ENCODE measurements at regions not wholly inside any gene's neighbourhood (a gene's known extent, or its start where the extent isn't known, plus 50 kb on each side); places are given as distances from the start of the nearest gene placed in this dataset.

DNA sequence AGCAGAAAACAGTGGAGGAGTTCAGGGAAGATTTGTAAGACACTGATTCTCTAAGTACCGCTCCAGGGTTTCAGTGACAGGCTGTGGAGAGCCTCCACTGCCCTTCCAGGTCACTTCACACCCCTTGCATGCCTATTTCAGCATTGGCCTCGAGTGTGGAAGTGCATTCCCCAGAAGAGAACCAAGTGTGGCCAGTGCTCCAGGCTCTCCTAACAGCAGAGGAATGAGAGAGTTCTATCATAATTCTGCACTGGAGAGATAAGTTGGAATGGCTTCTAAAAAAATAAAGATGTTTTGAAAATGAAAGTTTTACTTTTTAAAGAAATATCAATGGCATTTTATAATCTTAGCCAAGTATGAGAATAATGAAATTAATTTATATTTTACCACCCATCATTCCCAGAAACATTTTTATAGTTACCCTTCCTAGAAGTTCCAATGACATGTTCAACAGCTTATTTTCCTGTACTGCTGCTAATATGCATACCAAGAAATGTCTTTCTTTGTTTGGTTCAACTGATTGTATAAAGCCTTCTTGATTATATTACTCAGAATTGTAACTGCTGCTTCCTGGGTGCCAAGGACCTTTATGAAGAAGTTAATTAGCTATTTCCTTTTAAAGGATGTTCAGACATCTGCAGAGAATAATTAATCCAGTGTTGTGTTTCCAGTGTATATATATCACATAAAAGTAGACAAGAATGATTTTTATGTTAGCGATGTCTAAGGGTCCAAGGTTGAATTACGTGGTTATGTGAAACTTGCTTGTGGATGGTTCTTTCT, 61.0 kb upstream of the SERPINE2 start:
- no peak for DNase-seq (ENCODE audit: low spot score)
- Histone ChIP-seq H3K4me1 (ENCODE audit: insufficient read depth) (no peaks in the 10 kb centered on the region), H3K4me2 (no peak overlapping the region), H3K9me2 (ENCODE audit: insufficient read depth) (peaks cover 23% of the 10 kb centered on the region), H2AFZ (no peak overlapping the region), H3F3A (replicated peaks; ENCODE audit: low read depth) (no peaks in the 10 kb centered on the region), H3K4me3 (no peak overlapping the region), H4K20me1 (replicated peaks; ENCODE audit: insufficient read depth) (no peaks in the 10 kb centered on the region), H3K79me2 (replicated peaks; ENCODE audit: insufficient read depth) (no peaks in the 10 kb centered on the region), H3K36me3 (ENCODE audit: insufficient read depth) (no peaks in the 10 kb centered on the region), H3K27me3 (ENCODE audit: insufficient read depth) (no peaks in the 10 kb centered on the region), H3K27ac (ENCODE audit: low read depth) (no peak overlapping the region)
- Mint-ChIP-seq H3K9me3 (no peaks in the 10 kb centered on the region; the same call in 2 of the 3 replicates), H3K4me3 (no peak overlapping the region), H3K4me1 (no peaks in the 10 kb centered on the region), H3K27ac (no peak overlapping the region), H3K27me3 (ENCODE audit: insufficient read depth, low read depth, poor library complexity) (peaks cover 8% of the 10 kb centered on the region), H3K36me3 (ENCODE audit: low read depth) (no peaks in the 10 kb centered on the region)
- no peak for ATAC-seq
- TF ChIP-seq ETS1 (IDR thresholded peaks at IDR 0.05) (no peak), EZH2phosphoT487 (IDR thresholded peaks at IDR 0.05; ENCODE audit: unreplicated experiment) (no peak), STAT1 (IDR thresholded peaks at IDR 0.05; ENCODE audit: unreplicated experiment) (no peak), JUNB (IDR thresholded peaks at IDR 0.05; ENCODE audit: unreplicated experiment) (no peak), CREB1 (CRISPR knock-in tag; IDR thresholded peaks at IDR 0.05; ENCODE audit: low read depth) (no peak), ZNF331 (CRISPR knock-in tag; IDR thresholded peaks at IDR 0.05; ENCODE audit: low read depth) (no peak), ZNF114 (CRISPR knock-in tag; IDR thresholded peaks at IDR 0.05) (no peak), REST (IDR thresholded peaks at IDR 0.05; ENCODE audit: unreplicated experiment) (no peak), EZH2 (IDR thresholded peaks at IDR 0.05; ENCODE audit: low read depth, unreplicated experiment) (no peak), POLR2AphosphoS5 (IDR thresholded peaks at IDR 0.05; ENCODE audit: low read depth) (no peak)
